Smooth muscle cell (in vitro differentiated cells): ENCODE measurements at regions not wholly inside any gene's neighbourhood (a gene's known extent, or its start where the extent isn't known, plus 50 kb on each side); places are given as distances from the start of the nearest gene placed in this dataset.
"Not testable (repeated sequence)": the region's sequence is repeated elsewhere in the genome, so short reads cannot be mapped to it uniquely, and the experiment has no call there.

ENCODE experiments used
- DNase-seq: peaks from one replicate; lab custom pipeline; 2025; ENCODE audit not compliant: unreplicated experiment; lab: John Stamatoyannopoulos, UW
- H2AFZ ChIP-seq: fragments of 200-600 bp; sonication (generic); 2 replicates; pipeline ENCODE4 v1.6.0; 2016; ENCODE audit warnings: antibody characterized with exemption, low read depth, mild to moderate bottlenecking
- H3F3A ChIP-seq: fragments of 200-600 bp; sonication (generic); 2 replicates; pipeline ENCODE4 v1.6.0; 2017; ENCODE audit warnings: antibody characterized with exemption, low read depth
- H3K27ac ChIP-seq: fragments of 200-600 bp; sonication (generic); 2 replicates; pipeline ENCODE4 v1.5.1; 2016; ENCODE audit warnings: low read depth, mild to moderate bottlenecking
- H3K27me3 ChIP-seq: fragments of 200-600 bp; sonication (generic); 2 replicates; pipeline ENCODE4 v1.6.1; 2016; ENCODE audit warnings: low read depth, mild to moderate bottlenecking
- H3K36me3 ChIP-seq: fragments of 200-600 bp; sonication (generic); 2 replicates; pipeline ENCODE4 v1.5.1; 2016; ENCODE audit warnings: low read depth
- H3K4me1 ChIP-seq: fragments of 200-600 bp; sonication (generic); 2 replicates; pipeline ENCODE4 v1.5.1; 2016; ENCODE audit warnings: low read depth
- H3K4me2 ChIP-seq: fragments of 200-600 bp; sonication (generic); 2 replicates; pipeline ENCODE4 v1.6.0; 2016; ENCODE audit warnings: mild to moderate bottlenecking
- H3K4me3 ChIP-seq: fragments of 200-600 bp; sonication (generic); 2 replicates; pipeline ENCODE4 v1.5.1; 2016; ENCODE audit warnings: mild to moderate bottlenecking
- H3K79me2 ChIP-seq: fragments of 200-600 bp; sonication (generic); 2 replicates; pipeline ENCODE4 v1.6.0; 2016; ENCODE audit warnings: low read depth, mild to moderate bottlenecking
- H3K9ac ChIP-seq: fragments of 200-600 bp; sonication (generic); 2 replicates; pipeline ENCODE4 v1.6.0; 2016; ENCODE audit warnings: low read depth
- H3K9me3 ChIP-seq: fragments of 200-600 bp; sonication (generic); replicated peaks from 2 replicates; pipeline ENCODE4 v1.5.1; 2016; ENCODE audit warnings: low read depth
- H4K20me1 ChIP-seq: fragments of 200-600 bp; sonication (generic); 2 replicates; pipeline ENCODE4 v1.6.0; 2016; ENCODE audit warnings: low read depth
- WGBS: methylation state at CpG from one replicate; pipeline ENCODE4 v1.1.7; 2016; ENCODE audit warnings: low lambda C conversion rate; 5-methylcytosine and 5-hydroxymethylcytosine counted together

- H3K27ac ChIP-seq, H3K79me2 ChIP-seq, H4K20me1 ChIP-seq, H3K4me3 ChIP-seq, H3K9ac ChIP-seq, H3K27me3 ChIP-seq, H3K9me3 ChIP-seq, H3K4me2 ChIP-seq, H3K36me3 ChIP-seq, DNase-seq, H3F3A ChIP-seq, H2AFZ ChIP-seq, H3K4me1 ChIP-seq: not testable (repeated sequence)
- WGBS: 98% methylated on average over 2 of the region's 2 CpGs
Observed at GRCh38 chr16:29297809-29298177, 108.7 kb downstream of the NPIPB11 start.

- DNase-seq, H3K4me1 ChIP-seq, H3K36me3 ChIP-seq, H3K9ac ChIP-seq, H3K4me2 ChIP-seq, H4K20me1 ChIP-seq, H3K9me3 ChIP-seq, H3K4me3 ChIP-seq, H3K79me2 ChIP-seq, H3K27ac ChIP-seq, H2AFZ ChIP-seq, H3K27me3 ChIP-seq, H3F3A ChIP-seq: not testable (repeated sequence)
- WGBS: 83% methylated on average over 15 of the region's 17 CpGs
Observed at GRCh38 chr16:29297144-29297808, 109.2 kb downstream of the NPIPB11 start.

GRCh38 chr16:29296176-29296575, 110.3 kb downstream of the NPIPB11 start:
- H3K9ac ChIP-seq, H3K79me2 ChIP-seq, H3K4me3 ChIP-seq, H4K20me1 ChIP-seq, H3K4me2 ChIP-seq, H3K4me1 ChIP-seq, H3K9me3 ChIP-seq, H3K27me3 ChIP-seq, DNase-seq, H3K36me3 ChIP-seq, H3F3A ChIP-seq, H2AFZ ChIP-seq, H3K27ac ChIP-seq: not testable (repeated sequence)
- WGBS: 87% methylated on average over 11 of the region's 11 CpGs

- not testable (repeated sequence) for H3K27me3 ChIP-seq, H3K9me3 ChIP-seq, H3K4me2 ChIP-seq, H3K9ac ChIP-seq, H3F3A ChIP-seq, H3K79me2 ChIP-seq, H3K4me1 ChIP-seq, H2AFZ ChIP-seq, DNase-seq, H3K36me3 ChIP-seq, H3K4me3 ChIP-seq, H3K27ac ChIP-seq, H4K20me1 ChIP-seq
- 96% methylated on average over 21 of the region's 21 CpGs for WGBS
Observed at GRCh38 chr16:29294951-29295795, 111.3 kb downstream of the NPIPB11 start.

- H3K4me2 ChIP-seq, DNase-seq, H3K4me1 ChIP-seq, H3K79me2 ChIP-seq, H2AFZ ChIP-seq, H3K36me3 ChIP-seq, H3K9me3 ChIP-seq, H4K20me1 ChIP-seq, H3F3A ChIP-seq, H3K27ac ChIP-seq, H3K4me3 ChIP-seq, H3K27me3 ChIP-seq, H3K9ac ChIP-seq: not testable (repeated sequence)
- WGBS: 96% methylated on average over 12 of the region's 12 CpGs
Observed at GRCh38 chr16:29294400-29294933, 112.0 kb downstream of the NPIPB11 start.

GRCh38 chr16:29293545-29293944, 113.0 kb downstream of the NPIPB11 start:
- not testable (repeated sequence) for H3K36me3 ChIP-seq, H3K9ac ChIP-seq, H3K9me3 ChIP-seq, H3K27ac ChIP-seq, DNase-seq, H3K4me1 ChIP-seq, H3K79me2 ChIP-seq, H3K4me2 ChIP-seq, H2AFZ ChIP-seq, H3K4me3 ChIP-seq, H3F3A ChIP-seq, H4K20me1 ChIP-seq, H3K27me3 ChIP-seq
- 100% methylated on average over 3 of the region's 9 CpGs for WGBS

- not testable (repeated sequence) for H3K4me2 ChIP-seq, H3K27me3 ChIP-seq, H3K79me2 ChIP-seq, H3K4me3 ChIP-seq, H3K36me3 ChIP-seq, H2AFZ ChIP-seq, DNase-seq, H3K4me1 ChIP-seq, H3K9ac ChIP-seq, H3K27ac ChIP-seq, H3F3A ChIP-seq, H4K20me1 ChIP-seq, H3K9me3 ChIP-seq
- WGBS: 95% methylated on average over 22 of the region's 24 CpGs
Observed at GRCh38 chr16:29292952-29293471, 113.5 kb downstream of the NPIPB11 start.

GRCh38 chr16:29291329-29292271, 114.9 kb downstream of the NPIPB11 start:
- H3K79me2 ChIP-seq, H3K36me3 ChIP-seq, H3K4me2 ChIP-seq, H2AFZ ChIP-seq, H3K4me3 ChIP-seq, H3F3A ChIP-seq, H3K27me3 ChIP-seq, H4K20me1 ChIP-seq, H3K9me3 ChIP-seq, DNase-seq, H3K4me1 ChIP-seq: not testable (repeated sequence)
- Histone ChIP-seq H3K27ac (peak overlapping the region; percentile 84), H3K9ac (peak overlapping the region; percentile 33)
- 90% methylated on average over 28 of the region's 30 CpGs for WGBS
